ENCODE measurements at regions not wholly inside any gene's neighbourhood (a gene's known extent, or its start where the extent isn't known, plus 50 kb on each side); places are given as distances from the start of the nearest gene placed in this dataset.

DNA sequence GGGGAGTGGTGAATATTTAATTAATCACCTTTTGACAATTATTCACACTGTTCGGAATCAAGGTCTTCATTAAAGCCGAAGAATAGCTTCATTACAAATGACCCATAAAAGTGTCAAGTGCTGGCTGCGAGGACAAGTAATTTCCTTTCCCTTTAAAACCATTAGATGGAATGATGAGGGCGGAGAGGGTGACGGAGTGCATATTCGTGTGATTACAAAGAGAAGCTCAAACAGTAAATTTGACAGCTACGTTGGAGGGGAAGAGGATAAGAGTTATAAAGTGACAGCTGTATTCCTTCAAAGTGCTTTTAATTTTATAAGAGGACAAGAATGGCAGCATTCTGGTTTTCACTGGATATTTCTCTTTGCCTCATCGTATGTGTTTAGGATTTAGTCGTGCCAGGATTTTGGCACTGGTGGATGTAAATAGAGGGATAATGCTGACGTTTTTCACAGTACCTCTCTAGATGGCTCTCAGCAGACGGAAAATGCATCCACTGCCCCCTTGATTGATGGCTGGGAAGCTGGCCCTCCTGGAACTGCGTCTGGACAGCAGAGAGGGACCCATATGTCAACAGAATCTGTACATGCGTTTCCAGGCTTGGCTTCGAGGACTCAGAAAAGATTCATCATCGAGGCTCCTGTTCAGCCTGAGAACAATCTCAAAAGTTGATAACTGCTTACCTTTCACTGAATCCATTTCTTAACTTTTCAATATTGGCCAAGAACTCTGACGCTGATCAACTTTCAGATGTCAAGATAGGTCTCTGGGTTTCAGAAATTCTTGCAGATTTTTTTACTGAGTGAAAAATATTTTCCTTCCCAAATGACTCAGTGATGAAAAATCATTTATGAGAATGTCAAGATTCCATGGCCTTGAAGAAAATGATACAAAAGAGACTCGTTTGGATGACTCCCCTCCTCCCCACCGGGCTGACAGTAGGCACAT lies 50.4 kb upstream of the IRX2 start:
- in situ Hi-C loops (cut with HindIII; ENCODE audit: low pct_unique_long_range_greater_than_20kb, low sequenced_read_pairs), result no loop called here
- TF ChIP-seq JUND (IDR thresholded peaks at IDR 0.05; ENCODE audit: low read depth), result no peak
- no peak for DNase-seq (ENCODE audit: low read depth in 1 of 2, low spot score in 1 of 2)

All from T47D (cell line).